ENCODE measurements at regions not wholly inside any gene's neighbourhood (a gene's known extent, or its start where the extent isn't known, plus 50 kb on each side); places are given as distances from the start of the nearest gene placed in this dataset.

DNA sequence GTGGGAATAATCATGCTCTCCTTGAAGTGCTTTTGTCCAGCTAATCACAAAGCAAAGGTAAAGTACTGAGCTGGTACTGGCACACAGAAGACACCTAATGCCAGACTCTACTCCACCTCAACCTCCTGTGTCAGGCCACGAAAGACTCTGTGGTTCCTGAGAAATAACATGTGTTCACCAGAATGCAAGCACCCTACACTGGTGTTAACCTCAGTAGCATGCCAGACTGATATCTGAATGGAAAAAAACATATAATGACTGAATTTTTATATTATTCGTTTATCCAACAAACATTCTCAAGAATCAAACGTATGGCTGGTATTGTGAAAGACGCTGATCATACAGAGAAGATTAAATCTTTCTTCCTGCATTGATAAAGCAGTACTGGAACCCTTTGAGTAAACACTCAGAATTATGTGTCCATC lies 97.1 kb upstream of the IFNE start:
- TF ChIP-seq POLR2A (IDR thresholded peaks at IDR 0.05) = no peak
- TF ChIP-seq, protein P1, sequence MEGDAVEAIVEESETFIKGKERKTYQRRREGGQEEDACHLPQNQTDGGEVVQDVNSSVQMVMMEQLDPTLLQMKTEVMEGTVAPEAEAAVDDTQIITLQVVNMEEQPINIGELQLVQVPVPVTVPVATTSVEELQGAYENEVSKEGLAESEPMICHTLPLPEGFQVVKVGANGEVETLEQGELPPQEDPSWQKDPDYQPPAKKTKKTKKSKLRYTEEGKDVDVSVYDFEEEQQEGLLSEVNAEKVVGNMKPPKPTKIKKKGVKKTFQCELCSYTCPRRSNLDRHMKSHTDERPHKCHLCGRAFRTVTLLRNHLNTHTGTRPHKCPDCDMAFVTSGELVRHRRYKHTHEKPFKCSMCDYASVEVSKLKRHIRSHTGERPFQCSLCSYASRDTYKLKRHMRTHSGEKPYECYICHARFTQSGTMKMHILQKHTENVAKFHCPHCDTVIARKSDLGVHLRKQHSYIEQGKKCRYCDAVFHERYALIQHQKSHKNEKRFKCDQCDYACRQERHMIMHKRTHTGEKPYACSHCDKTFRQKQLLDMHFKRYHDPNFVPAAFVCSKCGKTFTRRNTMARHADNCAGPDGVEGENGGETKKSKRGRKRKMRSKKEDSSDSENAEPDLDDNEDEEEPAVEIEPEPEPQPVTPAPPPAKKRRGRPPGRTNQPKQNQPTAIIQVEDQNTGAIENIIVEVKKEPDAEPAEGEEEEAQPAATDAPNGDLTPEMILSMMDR (IDR thresholded peaks at IDR 0.05) = no peak
- WGBS, 2 donors = 92 to 93% methylated on average over 4 of the region's 4 CpGs
- intact Hi-C loops (cut with DNase I) = no loop called here
- Histone ChIP-seq H3K27ac (no peak overlapping the region), H3K9me3 (no peaks in the 10 kb centered on the region), H3K4me1 (no peaks in the 10 kb centered on the region), H3K4me3 (replicated peaks in 1 of 3) (no peak overlapping the region), H3K36me3 (no peaks in the 10 kb centered on the region), H3K27me3 (no peaks in the 10 kb centered on the region)
- no peak for DNase-seq

GRCh38 chr9:21579743-21580142 lies 97.6 kb upstream of the IFNE start:
- H3K27me3 ChIP-seq = no peaks in the 10 kb centered on the region
- WGBS, 2 donors = 90 to 96% methylated on average over 1 of the region's 1 CpG
- DNase-seq = no peak
- TF ChIP-seq, protein P1 (IDR thresholded peaks at IDR 0.05) = no peak
- TF ChIP-seq POLR2A (IDR thresholded peaks at IDR 0.05) = no peak
- H3K4me1 ChIP-seq = no peaks in the 10 kb centered on the region
- H3K4me3 ChIP-seq (replicated peaks in 1 of 3) = no peak overlapping the region
- no peaks in the 10 kb centered on the region for H3K9me3 ChIP-seq
- no peaks in the 10 kb centered on the region for H3K36me3 ChIP-seq
- intact Hi-C loops (cut with DNase I) = no loop called here
- no peak overlapping the region for H3K27ac ChIP-seq

- intact Hi-C loops (cut with DNase I) = no loop called here
- no peaks in the 10 kb centered on the region for H3K36me3 ChIP-seq
- no peak overlapping the region for H3K4me3 ChIP-seq (replicated peaks in 1 of 3)
- 57 to 72% methylated on average over 12 of the region's 12 CpGs for WGBS, 2 donors
- peak; percentile 11 to 30 for DNase-seq
- H3K9me3 ChIP-seq = no peaks in the 10 kb centered on the region
- no peak for TF ChIP-seq POLR2A (IDR thresholded peaks at IDR 0.05)
- TF ChIP-seq, protein P1 (IDR thresholded peaks at IDR 0.05) = no peak
- H3K27me3 ChIP-seq = no peaks in the 10 kb centered on the region
- no peaks in the 10 kb centered on the region for H3K4me1 ChIP-seq
- H3K27ac ChIP-seq = no peak overlapping the region
These were observed 98.7 kb upstream of the IFNE start for GRCh38 chr9:21580636-21581378.

DNA sequence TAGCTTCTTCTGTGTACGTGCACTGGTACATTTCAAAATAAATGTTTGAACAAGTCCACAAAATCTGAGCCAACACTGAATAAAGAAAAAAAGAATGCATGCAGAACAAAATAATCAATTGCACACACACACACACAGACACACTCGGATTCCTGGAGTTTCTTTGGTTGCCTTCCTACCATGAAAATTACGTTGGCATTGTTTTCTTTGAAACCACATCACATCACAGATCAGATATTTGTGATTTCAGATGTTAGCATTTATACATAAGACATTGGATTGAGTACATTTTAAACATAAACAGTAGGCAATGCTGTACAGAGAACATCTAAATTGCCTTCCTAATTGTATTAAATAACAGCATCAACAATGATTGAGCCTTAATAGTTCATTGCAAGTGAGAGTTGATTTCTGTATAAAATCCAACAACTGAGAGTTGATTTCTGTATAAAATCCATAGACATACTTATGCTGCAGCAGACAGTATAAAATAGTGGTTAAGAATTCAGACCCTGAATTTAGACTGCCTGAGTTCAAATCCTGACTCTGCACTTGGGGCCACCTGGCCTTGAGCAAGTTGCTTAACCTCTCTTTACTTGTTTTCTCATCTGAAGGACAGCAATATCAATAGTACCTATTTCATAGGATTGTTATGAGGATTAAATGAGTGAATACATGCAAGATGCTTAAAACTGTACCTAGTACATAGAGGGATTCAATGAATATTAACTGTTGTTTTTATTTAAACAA lies 101.7 kb upstream of the IFNE start:
- H3K36me3 ChIP-seq = no peaks in the 10 kb centered on the region
- H3K27ac ChIP-seq = no peak overlapping the region
- DNase-seq = no peak
- H3K27me3 ChIP-seq = no peaks in the 10 kb centered on the region
- 79 to 86% methylated on average over 3 of the region's 3 CpGs for WGBS, 2 donors
- intact Hi-C loops (cut with DNase I) = no loop called here
- H3K4me1 ChIP-seq = no peaks in the 10 kb centered on the region
- TF ChIP-seq, protein P1 (IDR thresholded peaks at IDR 0.05) = no peak
- no peak for TF ChIP-seq POLR2A (IDR thresholded peaks at IDR 0.05)
- H3K9me3 ChIP-seq = no peaks in the 10 kb centered on the region
- H3K4me3 ChIP-seq (replicated peaks in 1 of 3) = no peak overlapping the region

DNA sequence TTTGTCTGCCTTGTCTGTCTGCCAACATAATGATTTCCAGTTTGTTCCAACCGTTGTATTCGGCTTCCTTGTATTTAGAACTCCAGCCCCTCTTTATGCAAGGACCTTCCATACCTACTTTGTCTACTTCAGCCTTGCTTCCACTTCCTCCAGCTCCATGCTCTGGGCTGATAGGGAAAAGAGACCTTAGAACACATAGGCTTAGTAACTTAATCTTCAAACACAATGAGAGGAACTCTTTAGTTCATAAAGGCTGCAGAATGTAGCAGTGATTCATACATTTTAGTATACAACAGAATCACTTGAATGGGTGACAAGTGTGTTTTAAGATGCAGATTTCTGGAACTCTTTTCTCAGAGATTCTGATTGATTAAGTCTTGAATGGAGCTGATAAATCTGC lies 102.8 kb upstream of the IFNE start:
- intact Hi-C loops (cut with DNase I) = no loop called here
- Histone ChIP-seq H3K27me3 (no peaks in the 10 kb centered on the region), H3K27ac (no peak overlapping the region), H3K4me1 (no peaks in the 10 kb centered on the region), H3K4me3 (replicated peaks in 1 of 3) (no peak overlapping the region), H3K9me3 (no peaks in the 10 kb centered on the region), H3K36me3 (no peaks in the 10 kb centered on the region)
- no peak for DNase-seq
- 91 to 97% methylated on average over 2 of the region's 2 CpGs for WGBS, 2 donors
- TF ChIP-seq, protein P1 (IDR thresholded peaks at IDR 0.05) = no peak
